ENCODE measurements at regions not wholly inside any gene's neighbourhood (a gene's known extent, or its start where the extent isn't known, plus 50 kb on each side); places are given as distances from the start of the nearest gene placed in this dataset.

GRCh38 chr15:38897551-38897950 is 332.9 kb upstream of the RASGRP1 start:
- TF ChIP-seq ZNF274 (IDR thresholded peaks at IDR 0.05; ENCODE audit: low read depth, low read length): no peak
- no peak for TF ChIP-seq YY1 (IDR thresholded peaks at IDR 0.05; ENCODE audit: insufficient read depth, insufficient read length)
